Skeletal muscle tissue (tissue), 3 donors: ENCODE measurements at regions not wholly inside any gene's neighbourhood (a gene's known extent, or its start where the extent isn't known, plus 50 kb on each side); places are given as distances from the start of the nearest gene placed in this dataset.
A peak's percentile ranks its signal among the peaks of the same experiment; 100 is the strongest.
"Not testable (repeated sequence)": the region's sequence is repeated elsewhere in the genome, so short reads cannot be mapped to it uniquely, and the experiment has no call there.

Experiments used
- H3K27ac ChIP-seq: one replicate; pipeline ENCODE4 v1.7.0; 2013; ENCODE audit warnings: mild to moderate bottlenecking, low read depth, low read length, inconsistent platforms
- H3K27me3 ChIP-seq, 3 donors: one replicate each; pipeline ENCODE4 v1.7.0; 2013; ENCODE audit warnings: low read length in 3 of 3; ENCODE audit not compliant: control insufficient read depth in 3 of 3, insufficient read depth in 3 of 3
- H3K36me3 ChIP-seq, 3 donors: one replicate each; pipeline ENCODE4 v1.7.0; 2013; ENCODE audit warnings: low read length in 3 of 3; ENCODE audit not compliant: control insufficient read depth in 3 of 3, insufficient read depth in 3 of 3
- H3K4me1 ChIP-seq, 3 donors: one replicate each; pipeline ENCODE4 v1.7.0; 2013; ENCODE audit warnings: low read length in 3 of 3, mild to moderate bottlenecking in 3 of 3; ENCODE audit not compliant: control insufficient read depth in 3 of 3, insufficient read depth in 3 of 3
- H3K4me3 ChIP-seq, 3 donors: one replicate each; pipeline ENCODE4 v1.7.0; 2013; ENCODE audit warnings: low read length in 3 of 3
- H3K9ac ChIP-seq, 3 donors: one replicate each; pipeline ENCODE4 v1.7.0; 2013; ENCODE audit warnings: low read length in 3 of 3, mild to moderate bottlenecking in 3 of 3, moderate library complexity in 2 of 3, low read depth in 1 of 3
- H3K9me3 ChIP-seq, 3 donors: one replicate each; pipeline ENCODE4 v1.7.0; 2013; ENCODE audit warnings: low read length in 3 of 3; ENCODE audit not compliant: control insufficient read depth in 3 of 3
- donor health status: Osteomylitis.

GRCh38 chr10:3559011-3559410, 226.0 kb downstream of the KLF6 start:
- Histone ChIP-seq H3K4me1 (peaks cover 0 to 2% (median 0%) of the 10 kb centered on the region in 3 donors), H3K27me3 (no peaks in the 10 kb centered on the region), H3K4me3 (no peak overlapping the region), H3K9ac (no peak overlapping the region), H3K27ac (no peak overlapping the region), H3K36me3 (no peaks in the 10 kb centered on the region), H3K9me3 (no peaks in the 10 kb centered on the region)

- not testable (repeated sequence) for H3K27ac ChIP-seq, H3K27me3 ChIP-seq, H3K4me1 ChIP-seq, H3K9me3 ChIP-seq, H3K9ac ChIP-seq, H3K36me3 ChIP-seq, H3K4me3 ChIP-seq
These were observed 228.6 kb downstream of the KLF6 start for GRCh38 chr10:3556191-3557017.

DNA sequence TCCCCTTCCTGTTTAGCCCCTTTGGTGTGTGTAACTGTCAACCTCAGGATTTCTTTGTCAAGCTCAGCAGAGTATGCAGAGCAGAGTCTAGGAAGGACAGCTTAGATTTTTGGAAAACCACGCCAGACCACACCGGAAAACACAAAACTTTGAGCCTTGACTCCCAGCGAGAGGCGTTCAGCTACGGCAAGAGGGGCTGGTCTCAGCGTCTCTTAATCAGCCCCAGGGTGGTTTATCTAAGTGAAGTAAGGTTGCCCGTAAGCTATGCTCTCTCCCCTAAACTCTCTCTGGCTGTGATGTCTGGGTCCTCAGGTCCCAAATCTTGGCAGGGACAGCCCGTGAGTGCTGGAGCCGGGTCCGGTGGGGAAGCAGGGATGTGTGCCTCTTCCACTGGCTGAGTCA, 230.9 kb downstream of the KLF6 start:
- no peak overlapping the region for H3K4me3 ChIP-seq
- H3K9ac ChIP-seq, result peak overlapping the region in 1 of 3 donors; percentile 40
- H3K27ac ChIP-seq, result no peak overlapping the region
- H3K36me3 ChIP-seq, result no peaks in the 10 kb centered on the region
- H3K9me3 ChIP-seq, result no peaks in the 10 kb centered on the region
- peaks cover 0 to 2% (median 0%) of the 10 kb centered on the region in 3 donors for H3K4me1 ChIP-seq
- no peaks in the 10 kb centered on the region for H3K27me3 ChIP-seq

- Histone ChIP-seq H3K4me1 (peaks cover 0 to 2% (median 0%) of the 10 kb centered on the region in 3 donors), H3K9ac (no peak overlapping the region), H3K27me3 (no peaks in the 10 kb centered on the region), H3K27ac (no peak overlapping the region), H3K36me3 (no peaks in the 10 kb centered on the region), H3K4me3 (no peak overlapping the region), H3K9me3 (no peaks in the 10 kb centered on the region)
These were observed 232.7 kb downstream of the KLF6 start for GRCh38 chr10:3552281-3552680.

GRCh38 chr10:3551761-3552160, 233.2 kb downstream of the KLF6 start:
- no peaks in the 10 kb centered on the region for H3K9me3 ChIP-seq
- no peak overlapping the region for H3K4me3 ChIP-seq
- H3K27ac ChIP-seq, result no peak overlapping the region
- H3K27me3 ChIP-seq, result no peaks in the 10 kb centered on the region
- H3K9ac ChIP-seq, result no peak overlapping the region
- H3K36me3 ChIP-seq, result no peaks in the 10 kb centered on the region
- peaks cover 0 to 2% (median 0%) of the 10 kb centered on the region in 3 donors for H3K4me1 ChIP-seq

DNA sequence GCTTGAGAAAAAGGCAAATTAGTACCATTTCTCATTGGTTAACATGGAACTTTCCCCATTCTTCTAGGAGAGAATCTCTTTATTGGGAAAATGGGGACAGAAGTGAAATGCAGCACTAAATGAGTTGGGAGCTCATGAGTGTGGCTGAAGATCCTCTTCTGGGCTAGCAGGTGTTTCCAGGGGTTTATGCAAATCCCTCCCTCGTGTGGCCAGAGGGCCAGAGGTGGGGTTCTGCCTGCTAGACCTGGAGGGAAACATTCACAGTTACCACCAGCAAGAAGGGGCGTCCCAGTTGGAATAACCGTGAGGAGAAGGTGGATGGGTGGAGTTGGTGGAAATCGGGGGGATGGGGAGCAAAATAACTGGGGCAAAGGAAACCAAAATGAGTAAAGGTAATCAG, 235.9 kb downstream of the KLF6 start:
- H3K4me1 ChIP-seq, result no peaks in the 10 kb centered on the region
- H3K9ac ChIP-seq, result no peak overlapping the region
- H3K9me3 ChIP-seq, result no peaks in the 10 kb centered on the region
- no peak overlapping the region for H3K4me3 ChIP-seq
- no peaks in the 10 kb centered on the region for H3K27me3 ChIP-seq
- no peaks in the 10 kb centered on the region for H3K36me3 ChIP-seq
- no peak overlapping the region for H3K27ac ChIP-seq

DNA sequence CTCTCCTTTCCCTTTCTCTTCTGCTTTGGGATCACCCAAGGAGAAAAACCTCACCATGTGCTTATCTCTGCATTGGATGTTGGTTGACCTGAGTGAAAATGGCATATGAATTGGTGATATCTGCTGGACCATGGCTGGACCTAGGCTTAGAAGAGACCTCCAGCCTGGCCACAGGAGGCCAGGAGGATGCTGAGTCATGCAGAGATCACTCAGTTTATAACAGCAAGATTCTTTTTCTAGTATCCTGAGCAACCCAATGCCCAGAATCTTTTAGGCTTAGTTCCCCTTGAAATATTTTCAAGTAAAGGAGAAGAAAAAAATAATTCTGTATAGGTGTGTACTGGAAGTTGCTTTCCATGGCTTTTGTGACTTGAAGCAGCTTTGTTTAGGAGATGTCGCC, 236.3 kb downstream of the KLF6 start:
- no peaks in the 10 kb centered on the region for H3K27me3 ChIP-seq
- no peak overlapping the region for H3K9ac ChIP-seq
- no peak overlapping the region for H3K4me3 ChIP-seq
- no peaks in the 10 kb centered on the region for H3K4me1 ChIP-seq
- H3K36me3 ChIP-seq, result no peaks in the 10 kb centered on the region
- H3K9me3 ChIP-seq, result no peaks in the 10 kb centered on the region
- no peak overlapping the region for H3K27ac ChIP-seq

GRCh38 chr10:3548076-3548475, 236.9 kb downstream of the KLF6 start:
- Histone ChIP-seq H3K9me3 (no peaks in the 10 kb centered on the region), H3K27ac (no peak overlapping the region), H3K9ac (no peak overlapping the region), H3K36me3 (no peaks in the 10 kb centered on the region), H3K27me3 (no peaks in the 10 kb centered on the region), H3K4me1 (no peaks in the 10 kb centered on the region), H3K4me3 (no peak overlapping the region)

GRCh38 chr10:3544561-3544960, 240.4 kb downstream of the KLF6 start:
- Histone ChIP-seq H3K9ac (no peak overlapping the region), H3K9me3 (no peaks in the 10 kb centered on the region), H3K27ac (no peak overlapping the region), H3K4me3 (no peak overlapping the region), H3K27me3 (no peaks in the 10 kb centered on the region), H3K4me1 (peaks cover 0 to 2% (median 0%) of the 10 kb centered on the region in 3 donors), H3K36me3 (no peaks in the 10 kb centered on the region)

DNA sequence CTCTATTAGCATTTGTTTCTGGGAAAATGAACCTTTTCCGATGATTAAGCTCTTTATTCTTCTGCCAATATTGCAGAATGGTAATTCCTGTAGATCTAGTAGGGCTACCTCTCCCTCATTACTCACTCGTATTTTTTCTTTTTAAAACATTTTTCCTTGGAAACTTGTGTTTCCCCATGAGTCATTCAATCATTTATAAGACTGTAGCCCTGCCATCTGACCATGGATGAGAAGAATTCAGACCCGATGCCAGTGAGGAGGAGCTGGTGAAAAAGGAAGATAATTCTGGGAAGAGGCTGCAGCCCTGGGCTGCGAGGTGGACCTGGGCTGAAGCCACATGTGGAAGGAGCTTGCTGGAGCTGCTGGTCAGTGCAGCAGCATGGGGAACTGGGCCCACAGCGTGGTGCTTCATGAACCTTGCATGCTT, 242.8 kb downstream of the KLF6 start:
- Histone ChIP-seq H3K9me3 (no peaks in the 10 kb centered on the region), H3K27ac (no peak overlapping the region), H3K36me3 (no peaks in the 10 kb centered on the region), H3K9ac (no peak overlapping the region), H3K27me3 (no peaks in the 10 kb centered on the region), H3K4me1 (peaks cover 5 to 12% (median 6%) of the 10 kb centered on the region in 3 donors), H3K4me3 (no peak overlapping the region)
